ENCODE measurements at regions not wholly inside any gene's neighbourhood (a gene's known extent, or its start where the extent isn't known, plus 50 kb on each side); places are given as distances from the start of the nearest gene placed in this dataset.

- Histone ChIP-seq H3K4me1 (no peaks in the 10 kb centered on the region), H3K36me3 (no peaks in the 10 kb centered on the region), H3K27ac (no peak overlapping the region), H3K27me3 (no peaks in the 10 kb centered on the region), H3K9me3 (peaks cover 0 to 5% (median 3%) of the 10 kb centered on the region in 4 donors), H3K4me3 (no peak overlapping the region)
- TF ChIP-seq CTCF (IDR thresholded peaks at IDR 0.05) = no peak
- TF ChIP-seq POLR2AphosphoS5 (IDR thresholded peaks at IDR 0.05) = no peak
- no peak for TF ChIP-seq POLR2A (IDR thresholded peaks at IDR 0.05)
- TF ChIP-seq EP300 (IDR thresholded peaks at IDR 0.05) = no peak
- DNase-seq = no peak
- peak in 1 of 2 donors; percentile 22 for ATAC-seq (ENCODE audit: low FRiP score in 2 of 2)
- 53 to 54% methylated on average over 3 of the region's 3 CpGs for WGBS, 2 donors
These were observed 402.1 kb upstream of the ERCC4 start for GRCh38 chr16:13517841-13518240.

GRCh38 chr16:13519871-13520270 lies 400.1 kb upstream of the ERCC4 start:
- no peaks in the 10 kb centered on the region for H3K4me1 ChIP-seq
- no peaks in the 10 kb centered on the region for H3K36me3 ChIP-seq
- H3K27me3 ChIP-seq = no peaks in the 10 kb centered on the region
- no peak for ATAC-seq (ENCODE audit: low FRiP score in 2 of 2)
- TF ChIP-seq CTCF (IDR thresholded peaks at IDR 0.05) (no peak), POLR2AphosphoS5 (IDR thresholded peaks at IDR 0.05) (no peak), EP300 (IDR thresholded peaks at IDR 0.05) (no peak), POLR2A (IDR thresholded peaks at IDR 0.05) (no peak)
- H3K27ac ChIP-seq = no peak overlapping the region
- H3K9me3 ChIP-seq = no peaks in the 10 kb centered on the region
- DNase-seq = no peak
- no peak overlapping the region for H3K4me3 ChIP-seq
- 72 to 88% methylated on average over 2 of the region's 2 CpGs for WGBS, 2 donors

GRCh38 chr16:13521356-13521755 lies 398.6 kb upstream of the ERCC4 start:
- no peaks in the 10 kb centered on the region for H3K36me3 ChIP-seq
- H3K4me1 ChIP-seq = no peaks in the 10 kb centered on the region
- no peaks in the 10 kb centered on the region for H3K27me3 ChIP-seq
- DNase-seq = no peak
- WGBS, 2 donors = 46 to 51% methylated on average over 2 of the region's 2 CpGs
- ATAC-seq (ENCODE audit: low FRiP score in 2 of 2) = no peak
- TF ChIP-seq POLR2AphosphoS5 (IDR thresholded peaks at IDR 0.05) (no peak), EP300 (IDR thresholded peaks at IDR 0.05) (no peak)
- H3K9me3 ChIP-seq = no peaks in the 10 kb centered on the region
- no peak overlapping the region for H3K27ac ChIP-seq
- H3K4me3 ChIP-seq = no peak overlapping the region

- Histone ChIP-seq H3K36me3 (no peaks in the 10 kb centered on the region), H3K4me3 (no peak overlapping the region), H3K9me3 (no peaks in the 10 kb centered on the region), H3K4me1 (no peaks in the 10 kb centered on the region), H3K27me3 (no peaks in the 10 kb centered on the region), H3K27ac (no peak overlapping the region)
- ATAC-seq (ENCODE audit: low FRiP score in 2 of 2) (no peak), DNase-seq (no peak)
- TF ChIP-seq POLR2A (IDR thresholded peaks at IDR 0.05) (no peak), POLR2AphosphoS5 (IDR thresholded peaks at IDR 0.05) (no peak), CTCF (IDR thresholded peaks at IDR 0.05) (no peak)
- WGBS, 2 donors = 74 to 76% methylated on average over 7 of the region's 7 CpGs
These were observed 392.6 kb upstream of the ERCC4 start for GRCh38 chr16:13527332-13527731.

- TF ChIP-seq POLR2A (IDR thresholded peaks at IDR 0.05) (no peak), POLR2AphosphoS5 (IDR thresholded peaks at IDR 0.05) (no peak), EP300 (IDR thresholded peaks at IDR 0.05) (no peak), CTCF (IDR thresholded peaks at IDR 0.05) (no peak)
- H3K27ac ChIP-seq = no peak overlapping the region
- H3K36me3 ChIP-seq = no peaks in the 10 kb centered on the region
- no peaks in the 10 kb centered on the region for H3K4me1 ChIP-seq
- ATAC-seq (ENCODE audit: low FRiP score in 2 of 2) = no peak
- no peaks in the 10 kb centered on the region for H3K27me3 ChIP-seq
- 77 to 82% methylated on average over 3 of the region's 3 CpGs for WGBS, 2 donors
- H3K9me3 ChIP-seq = no peaks in the 10 kb centered on the region
- no peak overlapping the region for H3K4me3 ChIP-seq
- DNase-seq = no peak
These were observed 391.3 kb upstream of the ERCC4 start for GRCh38 chr16:13528691-13529090.

All from upper lobe of left lung (tissue), 6 donors.